Activated CD4-positive, alpha-beta T cell treated with anti-CD3 and anti-CD28 coated beads for 36 hours (primary cell): ENCODE measurements at regions not wholly inside any gene's neighbourhood (a gene's known extent, or its start where the extent isn't known, plus 50 kb on each side); places are given as distances from the start of the nearest gene placed in this dataset.

Source experiments
- ATAC-seq: fragments of 200-7000 bp; cut with Tn5 transposase; one replicate; pipeline ENCODE4 v1.10.0; 2021; ENCODE audit warnings: mild to moderate bottlenecking, moderate library complexity
- CTCF ChIA-PET: fragments of 350-600 bp; sonication (Branson Sonifier 250); formaldehyde crosslinking; loops from one replicate; lab custom pipeline; 2021; ENCODE audit warnings: antibody characterized with exemption; lab: Charles Lee
- POLR2A ChIA-PET: fragments of 350-600 bp; sonication (Branson Sonifier 250); formaldehyde crosslinking; loops from one replicate; lab custom pipeline; 2021; ENCODE audit warnings: antibody characterized with exemption, inconsistent platforms; lab: Charles Lee
- DNase-seq: peaks from one replicate; pipeline ENCODE4 v3.0.0-alpha.2; 2020
- H3K27ac Mint-ChIP-seq: one replicate; pipeline ENCODE4 v1.8.0; 2021; ENCODE audit warnings: mixed read lengths
- H3K27me3 Mint-ChIP-seq: one replicate; pipeline ENCODE4 v1.8.0; 2021; ENCODE audit warnings: mixed read lengths
- H3K36me3 Mint-ChIP-seq: one replicate; pipeline ENCODE4 v1.8.0; 2021; ENCODE audit warnings: low read depth, mixed read lengths
- H3K4me1 Mint-ChIP-seq: one replicate; pipeline ENCODE4 v1.8.0; 2021; ENCODE audit warnings: mixed read lengths
- H3K4me3 Mint-ChIP-seq: one replicate; pipeline ENCODE4 v1.8.0; 2021; ENCODE audit warnings: mild to moderate bottlenecking, moderate library complexity, mixed read lengths
- H3K9me3 Mint-ChIP-seq: one replicate; pipeline ENCODE4 v1.8.0; 2021; ENCODE audit warnings: low read depth, mixed read lengths
- intact Hi-C, 2 experiments: fragments of 100-400 bp; cut with DNase I in 1 of 2; cut with micrococcal nuclease in 1 of 2; formaldehyde crosslinking; loops; one replicate each; pipeline versions ENCODE4 v1.14.2 to v1.15.1; 2022 to 2024; cut with DNase I, micrococcal nuclease

GRCh38 chr13:107678075-107678689 lies 537.2 kb downstream of the LIG4 start:
- Mint-ChIP-seq H3K27me3 (no peaks in the 10 kb centered on the region), H3K4me1 (no peaks in the 10 kb centered on the region), H3K4me3 (no peak overlapping the region), H3K27ac (no peak overlapping the region), H3K9me3 (no peaks in the 10 kb centered on the region), H3K36me3 (no peaks in the 10 kb centered on the region)
- POLR2A ChIA-PET, result no interaction called here
- ATAC-seq (no peak), DNase-seq (no peak)
- CTCF ChIA-PET, result no interaction called here
- intact Hi-C loops, result no loop called here

GRCh38 chr13:107675847-107676550 lies 539.3 kb downstream of the LIG4 start:
- Mint-ChIP-seq H3K27ac (no peak overlapping the region), H3K9me3 (peaks cover 4% of the 10 kb centered on the region), H3K27me3 (no peaks in the 10 kb centered on the region), H3K4me3 (no peak overlapping the region), H3K4me1 (no peaks in the 10 kb centered on the region), H3K36me3 (no peaks in the 10 kb centered on the region)
- DNase-seq (no peak), ATAC-seq (no peak)
- CTCF ChIA-PET, result no interaction called here
- intact Hi-C loops, result no loop called here
- POLR2A ChIA-PET, result no interaction called here

- peaks cover 9% of the 10 kb centered on the region for H3K9me3 Mint-ChIP-seq
- ChIA-PET POLR2A (no interaction called here), CTCF (no interaction called here)
- H3K36me3 Mint-ChIP-seq, result no peaks in the 10 kb centered on the region
- H3K27ac Mint-ChIP-seq, result no peak overlapping the region
- DNase-seq (no peak), ATAC-seq (no peak)
- no peaks in the 10 kb centered on the region for H3K4me1 Mint-ChIP-seq
- no peak overlapping the region for H3K4me3 Mint-ChIP-seq
- intact Hi-C loops, result no loop called here
- no peaks in the 10 kb centered on the region for H3K27me3 Mint-ChIP-seq
Measured at GRCh38 chr13:107669391-107669993, 545.8 kb downstream of the LIG4 start.

- ChIA-PET POLR2A (no interaction called here), CTCF (no interaction called here)
- Mint-ChIP-seq H3K36me3 (no peaks in the 10 kb centered on the region), H3K9me3 (peaks cover 6% of the 10 kb centered on the region), H3K4me1 (no peaks in the 10 kb centered on the region), H3K27me3 (no peaks in the 10 kb centered on the region), H3K27ac (no peak overlapping the region), H3K4me3 (no peak overlapping the region)
- DNase-seq (no peak), ATAC-seq (no peak)
- intact Hi-C loops, result no loop called here
Measured at GRCh38 chr13:107665926-107666458, 549.3 kb downstream of the LIG4 start.

DNA sequence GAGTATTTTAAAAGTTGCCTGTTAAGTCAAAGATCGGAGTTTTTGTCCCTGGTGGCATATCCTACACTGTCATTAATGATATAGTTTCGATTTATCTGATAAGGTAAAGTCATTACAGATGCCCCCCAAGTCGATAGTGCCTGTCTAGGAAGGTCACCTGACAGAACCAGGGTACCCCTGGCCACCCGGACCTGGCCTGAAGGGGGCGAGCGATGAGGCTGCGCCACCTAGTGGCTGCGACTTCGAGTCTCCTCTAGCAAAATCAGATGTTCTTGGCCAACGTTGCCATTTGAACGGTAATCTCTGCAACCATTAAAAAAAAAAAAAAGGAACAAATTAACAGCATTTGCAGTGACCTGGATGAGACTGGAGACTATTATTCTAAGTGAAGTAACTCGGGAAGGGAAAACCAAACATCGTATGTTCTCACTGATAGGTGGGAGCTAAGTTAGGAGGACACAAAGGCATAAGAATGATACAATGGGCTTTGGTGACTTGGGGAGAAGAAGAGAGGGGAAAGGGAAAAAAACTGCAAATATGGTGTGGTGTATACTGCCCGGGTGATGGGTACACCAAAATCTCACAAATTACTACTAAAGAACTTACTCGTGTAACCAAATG lies 565.1 kb downstream of the LIG4 start:
- POLR2A ChIA-PET, result no interaction called here
- Mint-ChIP-seq H3K9me3 (peaks cover 4% of the 10 kb centered on the region), H3K27me3 (no peaks in the 10 kb centered on the region), H3K27ac (no peak overlapping the region), H3K4me1 (no peaks in the 10 kb centered on the region), H3K36me3 (no peaks in the 10 kb centered on the region), H3K4me3 (no peak overlapping the region)
- ATAC-seq, result no peak
- CTCF ChIA-PET, result interaction anchor here (0.5 to 2.3 kb wide), 11 partner anchors 14 to 810 kb away, joined by 3 to 15 read pairs (median 3); no protein-coding TSS in a partner anchor
- peak; percentile 60 for DNase-seq
- intact Hi-C loops, result loop anchor here (1.0 to 5.0 kb wide), 2 partner anchors 278 to 439 kb away; no protein-coding TSS in a partner anchor

GRCh38 chr13:107649079-107649478 lies 566.3 kb downstream of the LIG4 start:
- ATAC-seq, result no peak
- no peaks in the 10 kb centered on the region for H3K36me3 Mint-ChIP-seq
- no peak for DNase-seq
- H3K9me3 Mint-ChIP-seq, result no peaks in the 10 kb centered on the region
- ChIA-PET POLR2A (no interaction called here), CTCF (interaction anchor here (0.9 to 2.3 kb wide), 4 partner anchors 15 to 438 kb away, joined by 3 to 15 read pairs (median 4); no protein-coding TSS in a partner anchor)
- no peaks in the 10 kb centered on the region for H3K4me1 Mint-ChIP-seq
- no peaks in the 10 kb centered on the region for H3K27me3 Mint-ChIP-seq
- no peak overlapping the region for H3K27ac Mint-ChIP-seq
- intact Hi-C loops, result no loop called here
- H3K4me3 Mint-ChIP-seq, result no peak overlapping the region

- DNase-seq (no peak), ATAC-seq (no peak)
- intact Hi-C loops, result no loop called here
- ChIA-PET POLR2A (no interaction called here), CTCF (no interaction called here)
- no peak overlapping the region for H3K4me3 Mint-ChIP-seq
- H3K27me3 Mint-ChIP-seq, result no peaks in the 10 kb centered on the region
- H3K9me3 Mint-ChIP-seq, result no peaks in the 10 kb centered on the region
- H3K36me3 Mint-ChIP-seq, result no peaks in the 10 kb centered on the region
- H3K27ac Mint-ChIP-seq, result no peak overlapping the region
- H3K4me1 Mint-ChIP-seq, result no peaks in the 10 kb centered on the region
Measured at GRCh38 chr13:107644136-107644535, 571.2 kb downstream of the LIG4 start.

- H3K4me1 Mint-ChIP-seq, result no peaks in the 10 kb centered on the region
- no peak overlapping the region for H3K4me3 Mint-ChIP-seq
- no peaks in the 10 kb centered on the region for H3K9me3 Mint-ChIP-seq
- ChIA-PET CTCF (no interaction called here), POLR2A (no interaction called here)
- no peaks in the 10 kb centered on the region for H3K36me3 Mint-ChIP-seq
- H3K27me3 Mint-ChIP-seq, result no peaks in the 10 kb centered on the region
- ATAC-seq (no peak), DNase-seq (no peak)
- intact Hi-C loops, result no loop called here
- H3K27ac Mint-ChIP-seq, result no peak overlapping the region
Measured at GRCh38 chr13:107643615-107644014, 571.7 kb downstream of the LIG4 start.

DNA sequence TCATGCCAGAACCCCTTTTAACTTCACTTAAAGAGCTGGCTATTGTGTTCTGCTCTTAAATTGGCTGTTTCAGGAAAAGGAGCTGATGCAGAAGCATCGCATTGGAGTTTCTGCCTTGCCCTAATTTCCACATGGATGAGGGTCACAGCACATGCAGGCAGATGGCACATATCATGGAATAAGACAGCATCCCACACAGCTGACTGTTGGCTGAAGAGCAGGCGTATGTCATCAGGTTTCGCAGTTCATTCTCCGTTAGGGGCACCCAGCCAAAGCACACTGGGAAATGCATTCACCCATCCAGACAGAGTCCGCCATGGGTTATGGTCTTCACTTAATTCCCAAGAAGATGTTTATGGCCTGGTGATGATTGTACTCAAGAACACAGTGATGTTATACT lies 572.5 kb downstream of the LIG4 start:
- Mint-ChIP-seq H3K27me3 (no peaks in the 10 kb centered on the region), H3K4me3 (no peak overlapping the region), H3K36me3 (no peaks in the 10 kb centered on the region), H3K9me3 (no peaks in the 10 kb centered on the region), H3K27ac (no peak overlapping the region), H3K4me1 (no peaks in the 10 kb centered on the region)
- intact Hi-C loops, result no loop called here
- DNase-seq (no peak), ATAC-seq (no peak)
- ChIA-PET CTCF (no interaction called here), POLR2A (no interaction called here)

GRCh38 chr13:107641574-107641973 lies 573.8 kb downstream of the LIG4 start:
- intact Hi-C loops, result no loop called here
- no peak overlapping the region for H3K27ac Mint-ChIP-seq
- H3K27me3 Mint-ChIP-seq, result no peaks in the 10 kb centered on the region
- no peak overlapping the region for H3K4me3 Mint-ChIP-seq
- H3K36me3 Mint-ChIP-seq, result no peaks in the 10 kb centered on the region
- ChIA-PET POLR2A (no interaction called here), CTCF (no interaction called here)
- ATAC-seq (no peak), DNase-seq (no peak)
- H3K9me3 Mint-ChIP-seq, result no peaks in the 10 kb centered on the region
- no peaks in the 10 kb centered on the region for H3K4me1 Mint-ChIP-seq

- intact Hi-C loops, result no loop called here
- CTCF ChIA-PET, result no interaction called here
- POLR2A ChIA-PET, result no interaction called here
- Mint-ChIP-seq H3K27ac (no peak overlapping the region), H3K27me3 (no peaks in the 10 kb centered on the region), H3K4me3 (no peak overlapping the region), H3K36me3 (no peaks in the 10 kb centered on the region), H3K4me1 (no peaks in the 10 kb centered on the region), H3K9me3 (no peaks in the 10 kb centered on the region)
- DNase-seq (no peak), ATAC-seq (no peak)
Measured at GRCh38 chr13:107625648-107626047, 589.7 kb downstream of the LIG4 start.
